HG02678 (cell line): ENCODE measurements at regions not wholly inside any gene's neighbourhood (a gene's known extent, or its start where the extent isn't known, plus 50 kb on each side); places are given as distances from the start of the nearest gene placed in this dataset.
A peak's percentile ranks its signal among the peaks of the same experiment; 100 is the strongest.

Source experiments
- ATAC-seq: cut with Tn5 transposase; IDR thresholded peaks from one replicate; pipeline ENCODE4 v1.9.1; 2021; ENCODE audit warnings: mild to moderate bottlenecking, moderate library complexity; ENCODE audit not compliant: unreplicated experiment

DNA sequence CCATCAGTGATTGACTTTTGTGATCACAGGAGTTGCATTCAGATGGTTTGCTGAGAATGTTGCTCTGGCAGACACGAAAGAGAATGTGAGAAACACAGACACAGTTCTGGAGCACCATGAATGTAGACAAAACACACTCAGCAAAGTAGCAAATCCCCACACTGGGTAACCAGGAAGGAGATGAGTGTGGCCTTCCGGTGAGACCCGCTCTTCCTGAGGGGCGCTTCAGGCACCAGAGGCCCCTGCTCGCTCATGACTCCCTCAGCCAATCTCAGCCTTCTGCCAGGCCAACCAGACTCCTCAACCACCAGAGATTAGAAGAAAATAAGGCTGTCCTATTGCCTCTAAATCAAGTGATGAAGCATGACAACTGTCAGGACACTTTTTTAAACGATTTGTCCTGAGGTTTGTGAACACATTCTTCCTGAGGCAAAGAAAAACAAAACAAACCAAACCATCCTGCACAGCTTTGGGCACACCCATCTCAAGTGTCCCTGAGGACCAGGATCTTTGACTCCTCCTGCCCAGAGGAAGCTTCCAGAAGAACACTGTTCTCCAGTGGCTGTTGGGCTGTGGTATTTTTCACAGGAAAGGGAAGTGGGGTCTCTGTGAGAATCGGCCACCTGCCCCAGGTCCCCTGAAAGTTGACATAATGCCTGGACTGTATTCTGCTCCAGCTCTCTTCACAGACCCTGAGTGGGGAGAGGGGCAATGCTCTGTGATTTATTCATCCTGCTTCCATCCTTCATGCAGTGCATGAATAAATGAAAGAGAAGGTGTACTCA is 152.8 kb downstream of the BCL11A start:
- no peak for ATAC-seq

DNA sequence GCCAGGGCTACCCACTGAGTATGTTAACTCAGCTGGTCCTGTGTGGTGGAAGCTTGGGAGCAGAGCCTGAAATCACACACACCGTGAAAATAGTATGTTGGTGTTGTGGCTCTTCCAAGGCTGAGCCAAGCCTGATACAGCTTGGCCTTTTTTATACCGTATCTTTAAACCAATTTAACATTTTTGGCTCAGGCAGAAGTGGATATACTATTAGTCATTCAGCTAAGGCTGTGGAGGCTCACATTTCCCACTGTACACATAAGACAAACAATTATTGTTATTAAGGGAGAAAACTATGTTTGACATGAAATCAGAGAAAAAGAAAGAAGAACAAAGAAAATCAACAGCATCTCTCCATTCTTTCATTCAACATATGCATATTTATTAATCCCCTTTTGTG is 159.0 kb downstream of the BCL11A start:
- ATAC-seq: no peak

DNA sequence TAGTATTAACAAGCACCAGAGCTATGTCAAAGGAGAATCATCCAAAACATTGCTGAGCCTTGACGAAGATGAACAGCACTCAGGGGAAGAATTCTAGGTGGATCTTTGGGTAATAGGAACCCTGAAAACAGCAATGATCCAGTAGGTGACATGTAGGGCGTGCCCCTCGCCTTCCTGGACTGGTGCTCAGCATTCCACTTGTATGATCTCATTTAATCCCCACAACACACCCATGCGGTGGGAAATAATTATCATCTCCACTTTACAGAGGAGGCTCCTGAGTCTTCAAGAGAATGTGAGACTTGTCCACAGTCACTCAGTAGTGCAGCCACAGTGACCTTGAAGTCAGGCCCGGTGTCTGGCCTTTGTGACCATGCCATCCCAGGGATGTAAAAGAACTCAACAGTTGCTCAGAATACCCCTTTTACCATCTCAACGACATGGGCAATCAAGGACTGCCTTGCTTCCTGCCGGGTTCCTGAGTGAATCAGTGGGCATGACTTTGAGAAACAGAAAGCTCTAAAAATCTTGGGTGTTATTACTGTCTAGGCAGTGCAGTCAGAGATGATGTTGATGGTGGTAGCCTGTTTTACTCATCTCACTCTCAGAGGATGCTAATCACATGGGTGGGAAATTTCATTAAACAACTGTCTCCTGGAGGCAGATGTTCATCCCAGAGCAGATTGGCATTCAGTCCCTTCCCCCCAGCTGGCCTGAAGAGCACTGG is 161.6 kb downstream of the BCL11A start:
- ATAC-seq: no peak

DNA sequence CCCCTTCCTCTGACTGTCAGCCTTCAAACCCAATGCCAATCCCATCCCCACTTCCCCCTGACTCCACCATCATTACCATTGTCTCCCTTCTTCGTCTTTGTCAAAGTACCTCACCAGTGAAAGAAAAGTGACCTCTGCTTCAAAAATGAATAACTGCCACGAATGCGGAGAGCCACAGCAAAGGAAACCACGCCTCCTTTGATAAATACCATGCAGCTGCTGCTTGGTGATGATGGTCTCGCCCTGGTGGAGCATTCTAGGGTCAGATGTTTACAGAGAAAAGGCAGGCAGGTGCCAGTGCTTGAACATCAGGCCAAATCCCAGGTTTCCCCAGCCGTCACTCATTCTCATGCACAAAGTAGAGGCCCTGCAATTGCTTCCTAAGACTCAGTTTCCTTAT is 162.2 kb downstream of the BCL11A start:
- ATAC-seq: no peak

DNA sequence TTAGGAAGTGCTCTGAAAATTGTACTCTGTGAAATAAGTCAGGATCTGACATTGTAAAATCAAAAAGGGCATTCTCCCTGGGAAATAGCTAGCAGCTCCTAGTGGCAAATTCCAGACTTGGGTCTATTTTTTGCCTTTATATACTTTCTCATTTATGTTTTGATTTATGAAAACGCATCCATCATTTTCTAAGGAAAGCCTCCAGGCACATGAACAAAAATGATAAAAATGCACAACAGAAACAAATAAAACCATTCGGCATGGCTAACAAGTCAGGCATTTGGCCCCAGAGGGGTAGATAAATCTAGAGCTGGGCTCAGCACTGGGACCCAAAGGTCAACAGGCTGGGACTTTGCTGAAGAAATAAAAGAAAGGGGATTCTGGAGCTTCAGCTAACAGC is 167.0 kb downstream of the BCL11A start:
- ATAC-seq: no peak

DNA sequence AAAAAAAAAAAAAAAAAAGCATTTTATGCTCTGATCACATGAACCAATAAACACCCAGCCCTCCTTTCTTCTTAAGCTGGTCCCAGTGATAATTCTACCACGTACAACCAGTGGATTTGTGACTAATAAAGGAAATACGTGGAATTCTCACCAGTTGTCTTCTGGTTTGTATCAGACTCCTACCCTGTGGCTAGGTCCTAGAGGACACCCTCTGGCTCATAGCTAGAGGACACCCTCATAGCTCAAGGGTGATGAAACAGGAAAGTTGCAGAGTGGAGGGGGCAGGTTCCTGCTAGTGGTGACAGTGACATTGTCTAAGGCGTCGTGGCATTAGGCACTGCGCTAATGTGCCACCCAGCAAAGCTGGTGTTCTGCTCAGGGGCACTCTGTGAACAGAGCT is 167.8 kb downstream of the BCL11A start:
- no peak for ATAC-seq

DNA sequence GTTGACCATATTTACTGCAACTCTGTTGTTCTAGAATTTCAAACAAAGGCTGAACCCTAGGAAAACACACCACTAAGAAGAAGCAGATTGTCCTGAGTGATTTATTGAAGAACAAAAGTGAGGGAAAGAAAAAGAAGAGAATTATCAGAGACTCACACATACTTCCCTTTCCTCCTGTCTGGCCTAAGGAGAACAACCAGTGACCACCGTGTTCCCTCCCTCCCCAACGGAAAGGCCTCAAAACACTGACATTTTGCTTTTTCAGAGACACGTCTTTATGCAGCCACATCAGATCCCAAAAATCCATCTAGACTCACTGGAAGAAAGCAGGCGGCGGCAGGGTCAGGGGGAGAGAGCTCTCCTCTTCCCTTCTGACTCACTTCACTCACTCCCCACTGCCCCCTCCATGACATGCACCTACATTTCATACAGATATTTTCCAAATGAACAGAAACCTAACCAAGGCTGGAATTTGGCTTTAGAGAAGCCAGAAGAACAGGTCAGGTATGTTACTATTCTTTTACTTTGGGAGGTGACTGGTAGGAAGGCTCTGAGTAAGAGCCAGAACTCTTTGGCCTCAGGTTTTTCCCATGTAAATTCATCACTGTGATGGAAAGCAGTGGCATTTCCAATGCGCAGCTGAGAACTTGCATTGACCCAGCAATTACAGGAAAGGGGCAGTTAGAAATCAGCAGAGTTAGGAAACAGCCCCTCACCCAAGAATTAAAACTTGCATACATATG is 169.9 kb downstream of the BCL11A start:
- no peak for ATAC-seq

DNA sequence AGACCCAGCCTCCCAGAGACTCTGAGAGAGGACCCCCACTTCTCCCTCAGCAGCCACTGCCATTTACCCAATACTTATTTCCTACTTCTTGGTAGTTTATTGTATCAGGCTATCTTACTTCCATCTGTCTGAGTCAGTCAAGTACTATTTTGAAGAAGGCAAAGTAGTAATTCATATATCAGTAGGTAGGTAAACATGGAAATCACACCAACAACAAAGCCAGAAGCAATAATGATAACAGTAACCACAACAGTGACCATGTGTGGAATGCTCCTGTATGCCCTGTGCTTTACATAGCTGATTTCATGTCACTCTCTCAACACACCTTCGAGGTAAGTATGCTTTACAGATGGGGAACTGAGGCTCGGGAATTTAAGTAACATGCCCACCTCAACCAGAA is 173.0 kb downstream of the BCL11A start:
- no peak for ATAC-seq

DNA sequence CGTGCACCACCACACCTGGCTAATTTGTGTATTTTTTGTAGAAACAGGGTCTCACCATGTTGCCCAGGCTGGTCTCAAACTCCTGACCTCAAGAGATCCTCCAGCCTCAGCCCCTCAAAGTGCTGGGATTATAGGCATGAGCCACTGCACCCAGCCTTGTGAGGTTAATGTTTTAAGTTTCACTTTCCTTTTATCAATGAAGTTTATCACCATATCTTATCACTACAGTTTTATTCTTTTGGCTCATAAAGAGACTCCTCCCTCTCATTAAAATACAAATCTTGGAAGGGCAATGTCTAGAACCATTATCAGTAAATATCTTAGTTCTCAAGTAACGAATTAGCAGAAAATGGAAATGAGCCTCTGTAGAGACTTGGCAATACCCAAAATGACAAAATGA is 173.8 kb downstream of the BCL11A start:
- ATAC-seq: no peak

DNA sequence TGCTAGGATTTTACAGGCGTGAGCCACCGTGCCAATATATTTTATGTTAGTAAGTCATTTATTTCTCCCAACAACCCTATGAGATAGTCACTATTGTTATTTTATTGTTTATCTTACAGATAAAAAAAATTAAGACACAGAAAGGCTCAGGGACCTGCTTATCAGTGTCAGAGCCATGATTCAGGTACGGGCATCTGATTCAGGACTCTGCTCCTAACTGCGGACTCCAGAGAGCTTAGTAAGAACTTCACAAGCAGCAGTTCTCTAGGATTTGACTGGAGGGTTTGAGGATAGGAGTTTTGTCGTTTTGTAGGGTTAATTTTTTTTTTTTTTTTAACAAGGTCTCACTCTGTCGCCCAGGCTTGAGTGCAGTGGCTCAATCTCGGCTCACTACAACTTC is 174.2 kb downstream of the BCL11A start:
- ATAC-seq: no peak

DNA sequence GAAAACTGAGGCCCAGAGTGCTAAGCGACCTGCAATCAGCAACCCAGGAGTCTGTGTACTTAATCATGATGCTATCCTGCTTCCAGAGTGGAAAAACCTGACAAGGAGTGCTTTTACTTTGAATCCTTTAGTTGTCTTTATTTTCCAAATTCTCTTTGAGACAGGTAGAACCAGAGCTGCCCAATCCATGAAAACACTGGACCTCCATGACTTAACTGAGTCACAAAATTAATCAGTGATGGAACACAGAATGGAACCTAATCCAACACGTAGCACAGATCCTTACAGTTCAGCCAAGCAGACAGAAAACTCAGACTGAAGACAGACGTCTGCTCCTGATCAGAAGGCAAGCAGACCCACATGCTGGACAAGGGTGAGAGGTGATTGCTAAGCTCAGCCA is 175.6 kb downstream of the BCL11A start:
- no peak for ATAC-seq

DNA sequence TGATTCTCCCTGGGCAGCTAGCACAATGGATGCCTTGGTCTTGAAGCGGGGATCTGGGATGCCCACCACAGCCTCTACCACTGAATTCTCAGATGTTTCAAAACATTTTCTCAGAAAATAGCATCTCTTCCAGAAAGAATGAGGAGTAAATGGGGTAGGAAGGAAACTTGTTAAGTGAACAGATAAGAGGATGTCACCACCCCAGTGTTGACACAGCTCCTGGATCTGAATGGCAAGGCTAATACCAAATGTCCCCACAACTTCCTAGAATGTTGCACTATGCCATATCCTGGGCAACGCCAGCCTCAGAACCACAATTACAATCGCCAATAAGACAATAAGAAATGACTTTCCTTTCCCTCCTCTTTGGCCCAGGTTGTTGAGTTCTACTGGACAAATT is 177.2 kb downstream of the BCL11A start:
- ATAC-seq: no peak

DNA sequence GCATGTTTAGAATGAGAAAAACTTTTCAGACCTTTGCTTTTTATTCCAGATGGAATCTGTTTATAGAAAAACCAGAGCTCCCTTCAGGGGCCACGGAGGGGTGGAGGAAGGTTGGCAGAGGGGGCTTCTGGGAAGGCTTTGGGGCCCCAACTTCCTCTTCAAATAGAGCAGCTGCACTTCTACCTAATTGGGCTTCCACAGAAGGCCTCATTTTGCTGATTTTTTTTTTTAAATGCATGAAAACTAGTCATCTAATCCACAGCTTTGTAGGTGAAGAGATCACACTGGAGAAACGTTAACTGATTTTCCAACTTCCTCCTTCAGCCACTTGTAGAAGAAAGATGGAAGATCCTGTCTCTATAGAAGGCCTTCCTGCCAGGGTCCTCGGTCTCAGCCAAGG is 181.8 kb downstream of the BCL11A start:
- no peak for ATAC-seq

DNA sequence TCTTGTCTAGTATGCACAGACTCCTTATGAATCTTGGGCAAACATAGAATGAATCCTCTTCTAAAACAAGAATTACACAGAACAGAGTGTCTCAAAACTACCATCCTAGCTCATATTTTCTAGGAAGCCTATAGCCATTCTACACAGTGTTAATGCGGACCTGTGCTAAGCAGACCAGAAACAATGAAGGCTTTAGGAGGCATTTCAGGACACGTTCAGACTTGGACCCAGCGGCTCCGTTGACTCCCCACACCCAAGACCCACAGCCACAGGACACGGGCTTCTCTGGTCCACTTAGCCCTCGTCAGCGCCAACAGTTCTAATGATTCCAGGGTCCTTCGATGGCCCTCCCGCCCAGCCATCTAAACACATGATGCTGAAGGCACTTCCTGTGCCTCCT is 182.2 kb downstream of the BCL11A start:
- ATAC-seq: no peak

DNA sequence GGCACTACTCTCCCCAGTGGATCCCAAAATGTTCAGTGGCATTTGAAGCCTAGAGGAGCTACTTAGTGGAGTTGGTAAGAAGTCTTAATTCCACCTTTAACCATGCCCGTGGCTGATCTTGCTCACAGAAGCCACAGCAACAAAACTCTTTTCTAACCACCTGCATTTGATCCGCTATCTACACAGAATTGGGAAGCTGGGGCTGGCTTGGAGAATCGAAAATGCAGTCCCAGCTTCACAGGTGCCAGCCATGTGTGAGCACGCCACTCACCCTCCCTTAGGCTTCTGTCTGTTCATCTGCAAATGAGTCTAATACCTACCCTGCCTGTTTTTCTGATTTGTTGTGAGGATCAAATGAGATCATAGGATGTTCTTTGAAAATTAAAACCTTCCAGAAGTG is 182.6 kb downstream of the BCL11A start:
- ATAC-seq: no peak

DNA sequence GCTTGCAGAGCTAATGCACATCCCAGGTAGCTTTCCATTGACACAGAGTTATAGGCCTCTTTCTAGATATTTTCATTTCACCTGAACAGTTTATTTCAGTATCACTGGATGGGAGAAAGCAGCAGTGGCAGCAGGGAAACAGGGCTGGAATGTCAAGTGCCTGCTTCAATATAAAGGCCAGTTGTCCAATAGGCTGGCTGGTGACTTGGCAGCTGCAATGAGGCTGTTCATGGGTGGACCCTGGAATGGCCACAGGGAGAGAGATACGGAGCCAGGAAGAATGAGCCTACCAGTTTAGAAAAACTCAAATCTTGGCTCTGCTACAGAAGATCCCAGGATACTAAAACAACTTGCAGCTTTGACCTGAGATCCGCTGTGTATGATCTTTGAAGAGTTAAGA is 185.0 kb downstream of the BCL11A start:
- ATAC-seq: no peak

DNA sequence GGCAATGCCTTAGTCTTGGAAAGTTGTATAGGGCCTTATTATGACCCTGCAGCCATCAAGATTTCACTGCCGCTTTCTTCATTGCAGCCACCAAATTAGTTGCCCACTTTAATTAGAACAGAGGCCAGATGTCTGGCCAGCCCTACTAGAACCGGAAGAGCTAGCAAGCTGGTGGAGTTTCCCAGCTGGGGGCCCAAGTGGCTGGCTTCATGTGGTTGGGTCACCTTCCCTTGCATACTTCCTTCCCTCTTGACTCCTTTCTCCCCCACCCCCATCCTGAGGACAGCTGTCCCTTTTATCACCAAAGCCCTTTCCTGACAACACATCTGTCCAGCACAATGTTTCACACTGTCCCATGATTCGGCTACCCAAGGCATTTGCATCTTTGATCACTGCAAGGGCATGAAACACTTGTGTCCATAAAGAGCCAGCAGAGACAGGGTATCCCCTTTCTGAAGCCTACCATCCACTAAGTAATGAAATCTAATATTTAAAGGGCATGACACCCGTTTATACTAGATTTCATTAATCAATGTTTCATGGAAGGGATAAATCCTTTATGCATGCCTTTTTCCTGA is 187.2 kb downstream of the BCL11A start:
- peak; percentile 63 for ATAC-seq

DNA sequence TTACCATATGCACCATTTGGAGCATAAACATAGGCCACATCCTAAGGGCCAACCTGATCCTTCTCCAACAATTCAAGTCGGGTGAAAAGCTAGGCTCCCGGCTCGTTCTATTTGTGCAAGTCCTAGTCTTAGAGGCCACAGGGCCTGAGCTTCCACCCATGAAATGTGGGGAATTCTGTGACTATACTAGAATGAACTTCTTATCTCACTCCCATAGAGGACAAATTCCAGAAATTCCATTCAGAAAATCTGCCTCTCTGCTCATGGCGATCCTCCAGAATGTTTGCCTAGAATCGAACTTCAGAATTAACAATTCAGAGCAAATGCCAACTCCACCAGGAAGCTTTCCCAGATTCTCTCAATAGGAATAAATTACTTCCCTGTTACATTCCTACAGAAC is 187.9 kb downstream of the BCL11A start:
- ATAC-seq: no peak

DNA sequence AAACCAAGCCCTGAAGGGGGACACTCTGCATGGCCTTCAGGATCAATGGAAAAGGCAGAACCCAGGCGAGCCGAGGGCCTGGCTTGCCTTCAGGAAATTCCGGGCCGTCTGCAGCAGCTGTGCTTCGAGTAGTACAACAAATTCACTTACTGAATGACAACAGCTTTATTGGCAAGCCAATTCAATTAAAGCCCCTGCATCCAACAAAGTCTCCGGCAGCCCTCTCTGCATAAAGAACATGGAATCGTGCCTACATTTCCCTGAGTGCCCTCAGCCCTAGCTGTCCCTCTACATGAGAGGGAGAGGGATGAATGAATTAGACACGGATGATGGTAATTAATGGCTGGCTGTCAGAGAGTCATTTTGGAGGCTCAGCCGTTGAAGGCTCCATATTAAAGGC is 189.0 kb downstream of the BCL11A start:
- ATAC-seq: no peak

DNA sequence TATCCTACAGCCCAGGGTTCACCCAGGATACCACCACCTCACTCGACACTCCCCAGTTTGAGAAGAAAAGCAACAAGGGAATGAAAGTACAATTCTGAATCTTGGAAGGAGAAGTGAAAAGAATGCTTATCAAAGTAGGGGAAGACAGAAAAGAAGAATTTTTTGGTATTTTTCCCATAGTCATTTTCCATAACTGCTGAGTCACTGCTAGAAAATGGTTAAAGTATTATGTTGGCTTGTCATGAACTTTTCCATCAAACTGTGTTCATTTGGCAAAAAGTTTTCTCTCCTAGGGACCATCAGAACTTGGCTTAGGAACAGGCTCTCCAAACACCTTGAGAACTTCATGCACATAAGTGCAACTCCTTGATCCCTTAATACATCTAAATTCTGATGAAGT is 192.0 kb downstream of the BCL11A start:
- ATAC-seq: no peak

DNA sequence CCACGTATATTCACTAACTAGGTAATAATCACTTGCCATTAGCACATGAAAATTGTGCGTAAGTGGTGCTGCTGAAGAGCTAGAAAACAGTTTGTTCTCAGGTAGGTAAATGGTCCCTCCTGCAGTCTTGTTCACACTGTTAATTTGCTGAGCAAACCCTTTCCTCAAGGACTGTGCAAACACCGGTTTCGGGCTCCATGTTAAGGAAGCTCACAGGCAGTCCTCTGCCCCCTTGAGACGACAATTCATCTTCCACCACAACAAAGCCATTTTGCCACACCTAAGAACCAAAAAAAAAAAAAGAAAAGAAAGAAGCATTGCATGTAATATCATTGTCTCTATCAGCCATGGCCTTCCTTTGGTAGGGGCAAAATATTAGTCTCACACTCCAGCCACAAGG is 193.9 kb downstream of the BCL11A start:
- ATAC-seq: no peak

DNA sequence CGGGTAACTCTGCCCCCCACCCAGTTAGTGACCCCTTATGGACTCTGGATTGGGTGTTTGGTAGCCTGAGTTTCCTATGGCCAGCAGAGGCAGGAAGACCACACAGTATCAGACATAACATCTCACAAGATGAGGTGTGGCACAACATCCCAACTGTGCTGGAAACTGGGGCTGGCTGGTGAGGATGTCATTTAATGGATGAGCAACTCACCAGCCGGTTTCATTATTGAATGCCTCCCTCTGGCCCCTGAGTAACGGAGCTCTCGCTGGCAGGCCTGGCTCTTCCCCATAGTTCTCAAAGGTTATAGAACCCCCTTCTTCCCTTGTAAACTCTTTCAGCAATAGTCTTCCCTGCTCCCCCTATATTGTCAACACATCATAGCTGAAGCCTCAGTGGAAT is 195.0 kb downstream of the BCL11A start:
- ATAC-seq: no peak
